Testis (tissue), 2 donors: ENCODE measurements at regions not wholly inside any gene's neighbourhood (a gene's known extent, or its start where the extent isn't known, plus 50 kb on each side); places are given as distances from the start of the nearest gene placed in this dataset.

Experiments used
- DNase-seq: peaks from one replicate; pipeline ENCODE4 v3.0.0-alpha.2; 2019
- H3K27ac ChIP-seq, 2 donors: fragments of 200-600 bp; sonication (generic); one replicate each; pipeline ENCODE4 v1.5.1; 2019
- H3K27me3 ChIP-seq: fragments of 200-600 bp; sonication (generic); one replicate; pipeline ENCODE4 v1.5.1; 2019
- H3K36me3 ChIP-seq: fragments of 200-600 bp; sonication (generic); one replicate; pipeline ENCODE4 v1.5.1; 2017; ENCODE audit warnings: low read depth; ENCODE audit errors: missing control alignments
- H3K4me1 ChIP-seq: fragments of 200-600 bp; sonication (generic); one replicate; pipeline ENCODE4 v1.5.1; 2019
- H3K4me3 ChIP-seq, 2 donors: fragments of 200-600 bp; sonication (generic); one replicate each; pipeline ENCODE4 v1.5.1; 2017 to 2019
- H3K9me3 ChIP-seq: fragments of 200-600 bp; sonication (generic); one replicate; pipeline ENCODE4 v1.5.1; 2017
- CTCF ChIP-seq, 3 experiments: fragments of 450-650 bp in 2 of 3; fragments of 200-600 bp in 1 of 3; sonication (generic) in 1 of 3; IDR thresholded peaks; one replicate each; pipeline ENCODE4 v1.5.1; 2016 to 2019; ENCODE audit warnings: antibody characterized with exemption in 3 of 3, mild to moderate bottlenecking in 2 of 3, moderate library complexity in 1 of 3
- POLR2A ChIP-seq: fragments of 450-650 bp; IDR thresholded peaks from one replicate; pipeline ENCODE4 v1.6.1; 2017; ENCODE audit warnings: antibody characterized with exemption, mild to moderate bottlenecking, moderate library complexity
- WGBS, 2 donors: methylation state at CpG; one replicate each; pipeline ENCODE4 v1.1.5; 2018; 5-methylcytosine and 5-hydroxymethylcytosine counted together
- intact Hi-C: fragments of 100-400 bp; cut with DNase I; formaldehyde crosslinking; loops from one replicate; pipeline ENCODE4 v1.15.1; 2023; ENCODE audit warnings: low total_unique reads

- Histone ChIP-seq H3K4me1 (no peaks in the 10 kb centered on the region), H3K27me3 (no peaks in the 10 kb centered on the region), H3K36me3 (no peaks in the 10 kb centered on the region), H3K27ac (no peak overlapping the region), H3K9me3 (no peaks in the 10 kb centered on the region), H3K4me3 (no peak overlapping the region)
- no peak for DNase-seq
- no peak for TF ChIP-seq CTCF (IDR thresholded peaks at IDR 0.05)
- intact Hi-C loops, result no loop called here
- 22 to 36% methylated on average over 3 of the region's 3 CpGs for WGBS, 2 donors
These were observed 574.8 kb downstream of the FLRT2 start for GRCh38 chr14:86104691-86105265.

- DNase-seq, result no peak
- H3K27ac ChIP-seq, result no peak overlapping the region
- intact Hi-C loops, result no loop called here
- H3K4me1 ChIP-seq, result no peaks in the 10 kb centered on the region
- no peaks in the 10 kb centered on the region for H3K36me3 ChIP-seq
- no peak overlapping the region for H3K4me3 ChIP-seq
- no peaks in the 10 kb centered on the region for H3K27me3 ChIP-seq
- H3K9me3 ChIP-seq, result no peaks in the 10 kb centered on the region
- TF ChIP-seq POLR2A, result no peak
- no peak for TF ChIP-seq CTCF (IDR thresholded peaks at IDR 0.05)
These were observed 564.6 kb downstream of the FLRT2 start for GRCh38 chr14:86094512-86094911.

- intact Hi-C loops, result no loop called here
- Histone ChIP-seq H3K9me3 (no peaks in the 10 kb centered on the region), H3K36me3 (no peaks in the 10 kb centered on the region), H3K4me1 (no peaks in the 10 kb centered on the region), H3K27ac (no peak overlapping the region), H3K27me3 (no peaks in the 10 kb centered on the region), H3K4me3 (no peak overlapping the region)
- DNase-seq, result no peak
- no peak for TF ChIP-seq CTCF (IDR thresholded peaks at IDR 0.05)
- no peak for TF ChIP-seq POLR2A
- 100% methylated on average over 1 of the region's 1 CpG for WGBS, 2 donors
These were observed 561.9 kb downstream of the FLRT2 start for GRCh38 chr14:86091811-86092210.

GRCh38 chr14:86088156-86088555 is 558.2 kb downstream of the FLRT2 start:
- WGBS, 2 donors, result 88 to 93% methylated on average over 1 of the region's 1 CpG
- no peak for DNase-seq
- no peak overlapping the region for H3K4me3 ChIP-seq
- H3K27me3 ChIP-seq, result no peaks in the 10 kb centered on the region
- H3K4me1 ChIP-seq, result no peaks in the 10 kb centered on the region
- H3K9me3 ChIP-seq, result no peaks in the 10 kb centered on the region
- H3K36me3 ChIP-seq, result no peaks in the 10 kb centered on the region
- TF ChIP-seq POLR2A (no peak), CTCF (IDR thresholded peaks at IDR 0.05) (no peak)
- intact Hi-C loops, result no loop called here
- H3K27ac ChIP-seq, result no peak overlapping the region

- H3K9me3 ChIP-seq, result no peaks in the 10 kb centered on the region
- no peaks in the 10 kb centered on the region for H3K4me1 ChIP-seq
- no peak for DNase-seq
- H3K4me3 ChIP-seq, result no peak overlapping the region
- H3K27ac ChIP-seq, result no peak overlapping the region
- no peak for TF ChIP-seq POLR2A
- TF ChIP-seq CTCF (IDR thresholded peaks at IDR 0.05), result no peak
- WGBS, 2 donors, result 26 to 29% methylated on average over 2 of the region's 2 CpGs
- no peaks in the 10 kb centered on the region for H3K27me3 ChIP-seq
- intact Hi-C loops, result no loop called here
- H3K36me3 ChIP-seq, result no peaks in the 10 kb centered on the region
These were observed 557.4 kb downstream of the FLRT2 start for GRCh38 chr14:86087377-86087776.
